GM21619 (cell line): ENCODE measurements at regions not wholly inside any gene's neighbourhood (a gene's known extent, or its start where the extent isn't known, plus 50 kb on each side); places are given as distances from the start of the nearest gene placed in this dataset.

Source experiments
- ATAC-seq: cut with Tn5 transposase; IDR thresholded peaks from one replicate; pipeline ENCODE4 v1.9.1; 2021; ENCODE audit not compliant: unreplicated experiment

GRCh38 chr6:22231050-22231449, 65.8 kb downstream of the PRL start:
- no peak for ATAC-seq

- ATAC-seq = no peak
Observed at GRCh38 chr6:22231616-22232015, 65.2 kb downstream of the PRL start.

GRCh38 chr6:22236626-22237414, 60.0 kb downstream of the PRL start:
- ATAC-seq = no peak
